PFSK-1 (cell line): ENCODE measurements at regions not wholly inside any gene's neighbourhood (a gene's known extent, or its start where the extent isn't known, plus 50 kb on each side); places are given as distances from the start of the nearest gene placed in this dataset.

Experiments
- FOXP2 ChIP-seq: optimal IDR thresholded peaks from 2 replicates; pipeline ENCODE3; 2011; ENCODE audit warnings: borderline replicate concordance, control low read depth, inconsistent platforms; ENCODE audit not compliant: insufficient read depth; ENCODE audit errors: extremely low read length, extremely low read depth
- POLR2AphosphoS5 ChIP-seq: IDR thresholded peaks from 2 replicates; pipeline ENCODE4 v1.6.1; 2012; ENCODE audit warnings: low read depth, mild to moderate bottlenecking, control low read depth, low read length, moderate library complexity
- SIN3A ChIP-seq: IDR thresholded peaks from 2 replicates; pipeline ENCODE4 v1.6.1; 2012; ENCODE audit warnings: mild to moderate bottlenecking, low read length, moderate library complexity, borderline replicate concordance; ENCODE audit not compliant: insufficient read depth
- TAF1 ChIP-seq: IDR thresholded peaks from 2 replicates; pipeline ENCODE4 v1.6.1; 2012; ENCODE audit warnings: low read length, control low read depth, borderline replicate concordance; ENCODE audit not compliant: insufficient read depth
- TF ChIP-seq, protein P1 (sequence below), 2 experiments: IDR thresholded peaks; 2 replicates each; pipeline versions ENCODE4 v1.6.1 to v1.8.0; 2011 to 2012; ENCODE audit warnings: low read depth in 2 of 2, low read length in 2 of 2, control low read depth in 1 of 2, inconsistent platforms in 1 of 2, mild to moderate bottlenecking in 1 of 2, moderate library complexity in 1 of 2; ENCODE audit not compliant: insufficient read depth in 1 of 2

DNA sequence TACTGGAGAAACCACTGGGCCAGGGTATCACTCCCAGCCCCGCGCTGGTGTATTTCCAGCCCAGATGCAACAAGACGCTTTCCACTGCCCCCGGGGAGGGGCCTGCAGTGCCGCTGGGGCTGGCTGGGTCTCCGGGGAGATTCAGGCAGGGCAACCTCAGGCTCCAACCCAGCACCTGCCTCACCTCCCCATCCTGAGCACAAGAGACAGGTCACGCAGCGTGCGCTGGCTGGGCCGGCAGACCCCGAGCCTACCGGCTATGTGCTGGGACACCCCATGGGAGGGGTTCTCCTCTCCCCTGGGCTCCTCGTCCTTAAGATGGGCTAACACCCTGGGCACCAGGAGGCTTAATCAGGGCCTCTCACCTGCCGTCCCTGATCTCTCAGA is 80.9 kb downstream of the RFLNA start:
- no peak for TF ChIP-seq POLR2AphosphoS5
- TF ChIP-seq SIN3A, result no peak
- no peak for TF ChIP-seq TAF1
- TF ChIP-seq, protein P1, sequence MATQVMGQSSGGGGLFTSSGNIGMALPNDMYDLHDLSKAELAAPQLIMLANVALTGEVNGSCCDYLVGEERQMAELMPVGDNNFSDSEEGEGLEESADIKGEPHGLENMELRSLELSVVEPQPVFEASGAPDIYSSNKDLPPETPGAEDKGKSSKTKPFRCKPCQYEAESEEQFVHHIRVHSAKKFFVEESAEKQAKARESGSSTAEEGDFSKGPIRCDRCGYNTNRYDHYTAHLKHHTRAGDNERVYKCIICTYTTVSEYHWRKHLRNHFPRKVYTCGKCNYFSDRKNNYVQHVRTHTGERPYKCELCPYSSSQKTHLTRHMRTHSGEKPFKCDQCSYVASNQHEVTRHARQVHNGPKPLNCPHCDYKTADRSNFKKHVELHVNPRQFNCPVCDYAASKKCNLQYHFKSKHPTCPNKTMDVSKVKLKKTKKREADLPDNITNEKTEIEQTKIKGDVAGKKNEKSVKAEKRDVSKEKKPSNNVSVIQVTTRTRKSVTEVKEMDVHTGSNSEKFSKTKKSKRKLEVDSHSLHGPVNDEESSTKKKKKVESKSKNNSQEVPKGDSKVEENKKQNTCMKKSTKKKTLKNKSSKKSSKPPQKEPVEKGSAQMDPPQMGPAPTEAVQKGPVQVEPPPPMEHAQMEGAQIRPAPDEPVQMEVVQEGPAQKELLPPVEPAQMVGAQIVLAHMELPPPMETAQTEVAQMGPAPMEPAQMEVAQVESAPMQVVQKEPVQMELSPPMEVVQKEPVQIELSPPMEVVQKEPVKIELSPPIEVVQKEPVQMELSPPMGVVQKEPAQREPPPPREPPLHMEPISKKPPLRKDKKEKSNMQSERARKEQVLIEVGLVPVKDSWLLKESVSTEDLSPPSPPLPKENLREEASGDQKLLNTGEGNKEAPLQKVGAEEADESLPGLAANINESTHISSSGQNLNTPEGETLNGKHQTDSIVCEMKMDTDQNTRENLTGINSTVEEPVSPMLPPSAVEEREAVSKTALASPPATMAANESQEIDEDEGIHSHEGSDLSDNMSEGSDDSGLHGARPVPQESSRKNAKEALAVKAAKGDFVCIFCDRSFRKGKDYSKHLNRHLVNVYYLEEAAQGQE (IDR thresholded peaks at IDR 0.05; ENCODE audit: insufficient read depth in 1 of 2, low read depth in 2 of 2, low read length in 2 of 2), result no peak
- TF ChIP-seq FOXP2, result no peak
